ENCODE measurements at regions not wholly inside any gene's neighbourhood (a gene's known extent, or its start where the extent isn't known, plus 50 kb on each side); places are given as distances from the start of the nearest gene placed in this dataset.

DNA sequence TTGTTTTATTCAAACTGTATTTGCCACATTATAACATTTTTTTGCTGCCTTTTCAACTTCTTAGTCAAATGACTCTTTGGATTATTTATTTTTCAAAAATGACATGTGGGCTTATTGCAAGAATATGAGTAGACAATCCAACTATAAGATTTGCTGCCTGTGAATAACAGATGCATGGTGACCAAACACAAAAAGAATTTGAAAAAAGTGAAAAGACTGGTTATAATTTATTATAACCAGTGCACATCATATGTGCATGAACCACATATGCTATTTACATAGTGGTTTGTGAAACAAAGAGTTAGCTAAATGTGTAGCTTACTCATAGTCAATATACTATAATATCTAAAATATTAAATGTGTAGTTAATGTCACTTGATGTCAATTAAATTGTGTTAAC is 2086.8 kb downstream of the ARAP2 start:
- Histone ChIP-seq H3K36me3 (no peaks in the 10 kb centered on the region), H3K27ac (no peak overlapping the region), H3K9me3 (no peaks in the 10 kb centered on the region), H3K4me1 (replicated peaks) (no peaks in the 10 kb centered on the region), H3K4me3 (no peak overlapping the region), H3K27me3 (replicated peaks; ENCODE audit: insufficient read depth) (no peaks in the 10 kb centered on the region)
- intact Hi-C loops (cut with DNase I): no loop called here
- TF ChIP-seq, protein P1, sequence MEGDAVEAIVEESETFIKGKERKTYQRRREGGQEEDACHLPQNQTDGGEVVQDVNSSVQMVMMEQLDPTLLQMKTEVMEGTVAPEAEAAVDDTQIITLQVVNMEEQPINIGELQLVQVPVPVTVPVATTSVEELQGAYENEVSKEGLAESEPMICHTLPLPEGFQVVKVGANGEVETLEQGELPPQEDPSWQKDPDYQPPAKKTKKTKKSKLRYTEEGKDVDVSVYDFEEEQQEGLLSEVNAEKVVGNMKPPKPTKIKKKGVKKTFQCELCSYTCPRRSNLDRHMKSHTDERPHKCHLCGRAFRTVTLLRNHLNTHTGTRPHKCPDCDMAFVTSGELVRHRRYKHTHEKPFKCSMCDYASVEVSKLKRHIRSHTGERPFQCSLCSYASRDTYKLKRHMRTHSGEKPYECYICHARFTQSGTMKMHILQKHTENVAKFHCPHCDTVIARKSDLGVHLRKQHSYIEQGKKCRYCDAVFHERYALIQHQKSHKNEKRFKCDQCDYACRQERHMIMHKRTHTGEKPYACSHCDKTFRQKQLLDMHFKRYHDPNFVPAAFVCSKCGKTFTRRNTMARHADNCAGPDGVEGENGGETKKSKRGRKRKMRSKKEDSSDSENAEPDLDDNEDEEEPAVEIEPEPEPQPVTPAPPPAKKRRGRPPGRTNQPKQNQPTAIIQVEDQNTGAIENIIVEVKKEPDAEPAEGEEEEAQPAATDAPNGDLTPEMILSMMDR (IDR thresholded peaks at IDR 0.05): no peak
- TF ChIP-seq POLR2A (IDR thresholded peaks at IDR 0.05) (no peak), POLR2AphosphoS5 (IDR thresholded peaks at IDR 0.05) (no peak)
- DNase-seq (ENCODE audit: low spot score): no peak

DNA sequence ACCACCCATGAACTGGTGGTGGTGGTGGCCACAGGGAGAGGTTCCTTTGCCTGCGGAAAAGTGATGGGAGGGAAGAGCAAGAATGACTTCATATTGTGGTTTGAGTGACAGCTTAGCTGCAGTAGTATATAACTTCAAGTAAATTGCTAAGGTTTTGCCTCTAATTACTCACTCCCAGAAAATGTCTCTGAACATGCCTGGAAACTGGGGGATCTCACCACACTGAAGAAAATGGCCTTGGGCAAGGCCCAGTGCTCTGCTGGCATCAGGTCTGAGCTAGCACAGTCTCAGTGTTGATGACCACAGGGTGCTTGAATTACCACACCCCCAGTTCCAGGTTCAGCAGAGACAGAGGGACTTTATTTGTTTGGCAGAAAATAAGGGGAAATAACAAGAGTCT is 2085.4 kb downstream of the ARAP2 start:
- WGBS: 100% methylated on average over 1 of the region's 1 CpG
- no peaks in the 10 kb centered on the region for H3K27me3 ChIP-seq (replicated peaks; ENCODE audit: insufficient read depth)
- no peaks in the 10 kb centered on the region for H3K9me3 ChIP-seq
- H3K4me3 ChIP-seq: no peak overlapping the region
- intact Hi-C loops (cut with DNase I): no loop called here
- TF ChIP-seq, protein P1 (IDR thresholded peaks at IDR 0.05): no peak
- no peak for TF ChIP-seq POLR2AphosphoS5 (IDR thresholded peaks at IDR 0.05)
- TF ChIP-seq POLR2A (IDR thresholded peaks at IDR 0.05): no peak
- no peak for DNase-seq (ENCODE audit: low spot score)
- no peak overlapping the region for H3K27ac ChIP-seq
- no peaks in the 10 kb centered on the region for H3K36me3 ChIP-seq
- H3K4me1 ChIP-seq (replicated peaks): no peaks in the 10 kb centered on the region

DNA sequence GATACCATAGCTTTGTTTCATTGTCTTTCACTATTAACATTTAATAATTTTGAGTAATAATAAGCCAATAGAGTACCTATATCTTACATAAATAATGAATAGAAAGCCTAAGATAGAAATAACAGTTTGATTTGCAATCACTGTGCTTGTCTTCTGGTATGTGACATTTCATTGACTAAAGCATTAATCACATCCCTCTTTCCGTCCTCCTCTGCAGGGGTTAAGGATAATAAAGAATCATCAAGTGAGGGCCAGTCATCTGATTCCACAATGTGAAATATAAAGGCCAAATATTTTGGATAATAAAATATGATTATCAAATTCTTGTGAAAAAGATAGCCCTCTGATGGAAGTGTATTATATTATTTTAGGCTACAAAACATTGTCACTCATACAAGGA is 2073.4 kb downstream of the ARAP2 start:
- Histone ChIP-seq H3K9me3 (no peaks in the 10 kb centered on the region), H3K36me3 (no peaks in the 10 kb centered on the region), H3K27me3 (replicated peaks; ENCODE audit: insufficient read depth) (no peaks in the 10 kb centered on the region), H3K27ac (no peak overlapping the region), H3K4me3 (no peak overlapping the region), H3K4me1 (replicated peaks) (no peaks in the 10 kb centered on the region)
- 49% methylated on average over 1 of the region's 1 CpG for WGBS
- intact Hi-C loops (cut with DNase I): no loop called here
- no peak for DNase-seq (ENCODE audit: low spot score)
- TF ChIP-seq, protein P1 (IDR thresholded peaks at IDR 0.05): no peak
- no peak for TF ChIP-seq POLR2AphosphoS5 (IDR thresholded peaks at IDR 0.05)
- no peak for TF ChIP-seq POLR2A (IDR thresholded peaks at IDR 0.05)

DNA sequence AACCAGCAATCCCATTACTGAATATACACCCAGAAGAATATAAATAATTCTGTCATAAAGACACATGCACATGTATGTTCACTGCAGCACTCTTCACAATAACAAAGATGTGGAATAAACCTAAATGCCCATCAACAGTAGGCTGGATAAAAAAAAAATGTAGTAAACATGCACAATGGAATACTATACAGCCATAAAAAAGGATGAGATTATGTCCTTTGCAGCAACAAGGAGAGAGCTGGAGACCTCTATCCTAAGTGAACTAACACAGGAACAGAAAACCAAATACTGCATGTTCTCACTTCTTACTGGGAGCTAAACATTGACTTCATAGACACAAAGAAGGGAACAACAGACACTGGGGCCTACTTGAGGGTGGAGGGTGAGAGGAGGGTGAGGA is 2067.7 kb downstream of the ARAP2 start:
- TF ChIP-seq POLR2AphosphoS5 (IDR thresholded peaks at IDR 0.05) (no peak), POLR2A (IDR thresholded peaks at IDR 0.05) (no peak)
- TF ChIP-seq, protein P1 (IDR thresholded peaks at IDR 0.05): no peak
- intact Hi-C loops (cut with DNase I): no loop called here
- H3K27me3 ChIP-seq (replicated peaks; ENCODE audit: insufficient read depth): no peaks in the 10 kb centered on the region

DNA sequence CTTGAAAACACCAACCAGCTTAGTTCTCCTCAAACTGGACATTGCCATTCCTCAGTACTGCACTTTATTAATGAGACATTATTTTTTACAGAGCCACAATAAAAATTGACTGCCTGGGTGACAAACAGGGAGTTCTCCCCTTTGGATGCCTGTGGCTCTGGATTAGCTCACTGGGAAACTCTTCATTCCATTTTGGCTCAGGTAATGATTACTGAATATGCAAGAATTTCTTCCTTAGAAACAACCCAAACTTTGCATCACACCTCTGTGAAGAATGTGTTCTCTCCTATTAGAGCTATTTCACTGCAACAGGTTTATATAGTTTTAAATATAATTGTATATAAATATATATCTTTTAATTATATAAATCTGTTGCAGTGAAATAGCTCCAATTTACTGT is 2065.8 kb downstream of the ARAP2 start:
- intact Hi-C loops (cut with DNase I): no loop called here
- Histone ChIP-seq H3K4me3 (no peak overlapping the region), H3K36me3 (no peaks in the 10 kb centered on the region), H3K4me1 (replicated peaks) (no peaks in the 10 kb centered on the region), H3K27me3 (replicated peaks; ENCODE audit: insufficient read depth) (no peaks in the 10 kb centered on the region), H3K27ac (no peak overlapping the region), H3K9me3 (no peaks in the 10 kb centered on the region)
- TF ChIP-seq POLR2AphosphoS5 (IDR thresholded peaks at IDR 0.05) (no peak), POLR2A (IDR thresholded peaks at IDR 0.05) (no peak)
- TF ChIP-seq, protein P1 (IDR thresholded peaks at IDR 0.05): no peak
- no peak for DNase-seq (ENCODE audit: low spot score)

More for the DNA sequence above, 2067.7 kb downstream of the ARAP2 start:
- H3K27ac ChIP-seq: no peak overlapping the region
- no peaks in the 10 kb centered on the region for H3K36me3 ChIP-seq
- H3K9me3 ChIP-seq: no peaks in the 10 kb centered on the region
- DNase-seq (ENCODE audit: low spot score): no peak
- H3K4me1 ChIP-seq (replicated peaks): no peaks in the 10 kb centered on the region
- H3K4me3 ChIP-seq: no peak overlapping the region
